Upper lobe of right lung (tissue), 1 donor: ENCODE measurements at regions not wholly inside any gene's neighbourhood (a gene's known extent, or its start where the extent isn't known, plus 50 kb on each side); places are given as distances from the start of the nearest gene placed in this dataset.

Experiments used
- ATAC-seq: fragments of 200-7000 bp; cut with Tn5 transposase; one replicate; pipeline ENCODE4 v1.9.1; 2020; ENCODE audit warnings: mild to moderate bottlenecking, moderate library complexity
- DNase-seq: peaks from one replicate; pipeline ENCODE4 v3.0.0-alpha.2; 2020
- H3K27ac ChIP-seq: fragments of 200-600 bp; one replicate; pipeline ENCODE4 v1.8.0; 2022
- H3K27me3 ChIP-seq: fragments of 200-600 bp; one replicate; pipeline ENCODE4 v1.8.0; 2022; ENCODE audit warnings: mild to moderate bottlenecking
- H3K36me3 ChIP-seq: fragments of 200-600 bp; one replicate; pipeline ENCODE4 v1.8.0; 2022
- H3K4me1 ChIP-seq: fragments of 200-600 bp; one replicate; pipeline ENCODE4 v1.8.0; 2022
- H3K4me3 ChIP-seq: fragments of 200-600 bp; one replicate; pipeline ENCODE4 v1.8.0; 2022; ENCODE audit warnings: mild to moderate bottlenecking
- H3K9me3 ChIP-seq: fragments of 200-600 bp; one replicate; pipeline ENCODE4 v1.8.0; 2022
- CTCF ChIP-seq: fragments of 200-600 bp; IDR thresholded peaks from one replicate; pipeline ENCODE4 v1.8.0; 2022; ENCODE audit warnings: antibody characterized with exemption
- intact Hi-C: fragments of 100-400 bp; cut with DNase I; formaldehyde crosslinking; loops from one replicate; pipeline ENCODE4 v1.11.0; 2022
- donor health status: DM: no; HTN: yes; CAD: no; lungs with severe emphysema.

GRCh38 chr14:22232486-22232885 lies 356.5 kb downstream of the DAD1 start:
- Histone ChIP-seq H3K27ac (no peak overlapping the region), H3K9me3 (no peaks in the 10 kb centered on the region), H3K36me3 (no peaks in the 10 kb centered on the region), H3K27me3 (no peaks in the 10 kb centered on the region), H3K4me1 (no peaks in the 10 kb centered on the region), H3K4me3 (no peak overlapping the region)
- ATAC-seq (no peak), DNase-seq (no peak)
- intact Hi-C loops = no loop called here
- no peak for TF ChIP-seq CTCF

GRCh38 chr14:22231018-22231417 lies 358.0 kb downstream of the DAD1 start:
- H3K36me3 ChIP-seq = no peaks in the 10 kb centered on the region
- no peaks in the 10 kb centered on the region for H3K27me3 ChIP-seq
- no peaks in the 10 kb centered on the region for H3K9me3 ChIP-seq
- no peak overlapping the region for H3K27ac ChIP-seq
- ATAC-seq (no peak), DNase-seq (no peak)
- no peaks in the 10 kb centered on the region for H3K4me1 ChIP-seq
- no peak overlapping the region for H3K4me3 ChIP-seq
- intact Hi-C loops = no loop called here
- no peak for TF ChIP-seq CTCF

GRCh38 chr14:22230517-22230916 lies 358.5 kb downstream of the DAD1 start:
- no peaks in the 10 kb centered on the region for H3K36me3 ChIP-seq
- no peak for DNase-seq
- no peak for ATAC-seq
- no peaks in the 10 kb centered on the region for H3K27me3 ChIP-seq
- H3K4me3 ChIP-seq = no peak overlapping the region
- H3K9me3 ChIP-seq = no peaks in the 10 kb centered on the region
- H3K4me1 ChIP-seq = no peaks in the 10 kb centered on the region
- intact Hi-C loops = no loop called here
- TF ChIP-seq CTCF = no peak
- no peak overlapping the region for H3K27ac ChIP-seq

GRCh38 chr14:22227084-22227483 lies 361.9 kb downstream of the DAD1 start:
- no peak for TF ChIP-seq CTCF
- Histone ChIP-seq H3K4me1 (no peaks in the 10 kb centered on the region), H3K4me3 (no peak overlapping the region), H3K27ac (no peak overlapping the region), H3K36me3 (no peaks in the 10 kb centered on the region), H3K9me3 (no peaks in the 10 kb centered on the region), H3K27me3 (no peaks in the 10 kb centered on the region)
- intact Hi-C loops = no loop called here
- ATAC-seq (peak; percentile 27), DNase-seq (no peak)

- intact Hi-C loops = no loop called here
- Histone ChIP-seq H3K27me3 (no peaks in the 10 kb centered on the region), H3K9me3 (no peaks in the 10 kb centered on the region), H3K4me1 (no peaks in the 10 kb centered on the region), H3K27ac (no peak overlapping the region), H3K4me3 (no peak overlapping the region), H3K36me3 (no peaks in the 10 kb centered on the region)
- peak; percentile 84 for ATAC-seq
- peak; percentile 35 for TF ChIP-seq CTCF
- no peak for DNase-seq
Measured at GRCh38 chr14:22226381-22226780, 362.6 kb downstream of the DAD1 start.

GRCh38 chr14:22225516-22226140 lies 363.4 kb downstream of the DAD1 start:
- no peak overlapping the region for H3K4me3 ChIP-seq
- no peaks in the 10 kb centered on the region for H3K27me3 ChIP-seq
- H3K36me3 ChIP-seq = no peaks in the 10 kb centered on the region
- no peaks in the 10 kb centered on the region for H3K9me3 ChIP-seq
- intact Hi-C loops = no loop called here
- H3K4me1 ChIP-seq = no peaks in the 10 kb centered on the region
- no peak for ATAC-seq
- TF ChIP-seq CTCF = no peak
- no peak for DNase-seq
- H3K27ac ChIP-seq = no peak overlapping the region
